HFFc6 (cell line): ENCODE measurements at regions not wholly inside any gene's neighbourhood (a gene's known extent, or its start where the extent isn't known, plus 50 kb on each side); places are given as distances from the start of the nearest gene placed in this dataset.

Source experiments
- DNase-seq: peaks from one replicate; pipeline ENCODE4 v3.0.0-alpha.2; 2018
- H3K27ac Mint-ChIP-seq: 2 replicates; pipeline ENCODE4 v1.8.0; 2020; ENCODE audit warnings: mild to moderate bottlenecking, mixed read lengths
- H3K27me3 Mint-ChIP-seq: 2 replicates; pipeline ENCODE4 v1.8.0; 2021; ENCODE audit warnings: mild to moderate bottlenecking, moderate library complexity, mixed read lengths; ENCODE audit not compliant: insufficient read depth
- H3K36me3 Mint-ChIP-seq: 2 replicates; pipeline ENCODE4 v1.8.0; 2021; ENCODE audit warnings: low read depth, mixed read lengths
- H3K4me1 Mint-ChIP-seq: 2 replicates; pipeline ENCODE4 v1.8.0; 2020; ENCODE audit warnings: low read depth, mixed read lengths
- H3K4me3 Mint-ChIP-seq: 2 replicates; pipeline ENCODE4 v1.8.0; 2020; ENCODE audit warnings: mild to moderate bottlenecking, moderate library complexity, mixed read lengths
- H3K9me3 Mint-ChIP-seq: 2 replicates; pipeline ENCODE4 v1.8.0; 2020; ENCODE audit warnings: mild to moderate bottlenecking, mixed read lengths
- TF ChIP-seq, protein P1 (sequence below): fragments of 200-600 bp; sonication (generic); IDR thresholded peaks from 2 replicates; pipeline ENCODE4 v1.5.0; 2021; ENCODE audit warnings: antibody characterized with exemption, mild to moderate bottlenecking

DNA sequence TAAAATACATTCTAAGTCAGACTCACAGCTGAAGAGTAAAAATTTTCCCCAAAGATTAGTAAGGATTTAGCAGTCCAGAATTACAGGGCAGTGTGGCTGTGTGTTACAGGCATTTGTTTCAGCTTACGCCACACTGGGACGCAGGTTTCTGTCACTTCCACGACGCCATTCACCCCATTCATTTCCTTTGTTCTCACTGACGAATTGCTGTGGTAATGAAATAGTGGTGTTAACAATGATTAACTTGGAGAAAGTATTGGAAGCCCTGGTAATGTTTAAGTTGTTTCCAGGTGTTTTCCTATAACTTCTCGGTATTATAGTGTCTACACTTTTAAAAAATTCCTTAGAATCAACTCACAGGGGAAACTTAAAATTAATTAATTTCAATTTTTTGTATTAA is 370.9 kb downstream of the SH2D4B start:
- H3K4me3 Mint-ChIP-seq: no peak overlapping the region
- no peak for DNase-seq
- no peaks in the 10 kb centered on the region for H3K4me1 Mint-ChIP-seq
- H3K27ac Mint-ChIP-seq: no peak overlapping the region
- peaks cover 40% of the 10 kb centered on the region for H3K9me3 Mint-ChIP-seq
- TF ChIP-seq, protein P1, sequence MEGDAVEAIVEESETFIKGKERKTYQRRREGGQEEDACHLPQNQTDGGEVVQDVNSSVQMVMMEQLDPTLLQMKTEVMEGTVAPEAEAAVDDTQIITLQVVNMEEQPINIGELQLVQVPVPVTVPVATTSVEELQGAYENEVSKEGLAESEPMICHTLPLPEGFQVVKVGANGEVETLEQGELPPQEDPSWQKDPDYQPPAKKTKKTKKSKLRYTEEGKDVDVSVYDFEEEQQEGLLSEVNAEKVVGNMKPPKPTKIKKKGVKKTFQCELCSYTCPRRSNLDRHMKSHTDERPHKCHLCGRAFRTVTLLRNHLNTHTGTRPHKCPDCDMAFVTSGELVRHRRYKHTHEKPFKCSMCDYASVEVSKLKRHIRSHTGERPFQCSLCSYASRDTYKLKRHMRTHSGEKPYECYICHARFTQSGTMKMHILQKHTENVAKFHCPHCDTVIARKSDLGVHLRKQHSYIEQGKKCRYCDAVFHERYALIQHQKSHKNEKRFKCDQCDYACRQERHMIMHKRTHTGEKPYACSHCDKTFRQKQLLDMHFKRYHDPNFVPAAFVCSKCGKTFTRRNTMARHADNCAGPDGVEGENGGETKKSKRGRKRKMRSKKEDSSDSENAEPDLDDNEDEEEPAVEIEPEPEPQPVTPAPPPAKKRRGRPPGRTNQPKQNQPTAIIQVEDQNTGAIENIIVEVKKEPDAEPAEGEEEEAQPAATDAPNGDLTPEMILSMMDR: no peak
- H3K36me3 Mint-ChIP-seq: no peaks in the 10 kb centered on the region
- H3K27me3 Mint-ChIP-seq: no peaks in the 10 kb centered on the region

GRCh38 chr10:80909254-80909653 is 371.6 kb downstream of the SH2D4B start:
- H3K4me3 Mint-ChIP-seq: no peak overlapping the region
- no peaks in the 10 kb centered on the region for H3K27me3 Mint-ChIP-seq
- H3K4me1 Mint-ChIP-seq: no peaks in the 10 kb centered on the region
- H3K27ac Mint-ChIP-seq: no peak overlapping the region
- no peaks in the 10 kb centered on the region for H3K36me3 Mint-ChIP-seq
- TF ChIP-seq, protein P1: no peak
- DNase-seq: no peak
- H3K9me3 Mint-ChIP-seq: peaks cover 42% of the 10 kb centered on the region

- no peak for DNase-seq
- Mint-ChIP-seq H3K36me3 (no peaks in the 10 kb centered on the region), H3K27ac (no peak overlapping the region), H3K27me3 (peaks cover 2% of the 10 kb centered on the region; the same call in 1 of the 2 replicates), H3K4me1 (no peaks in the 10 kb centered on the region), H3K9me3 (peaks cover 29% of the 10 kb centered on the region), H3K4me3 (no peak overlapping the region)
- TF ChIP-seq, protein P1: no peak
Observed at GRCh38 chr10:80917636-80918035, 379.9 kb downstream of the SH2D4B start.

- TF ChIP-seq, protein P1: no peak
- no peaks in the 10 kb centered on the region for H3K36me3 Mint-ChIP-seq
- no peak overlapping the region for H3K4me3 Mint-ChIP-seq
- peaks cover 14% of the 10 kb centered on the region for H3K9me3 Mint-ChIP-seq
- peaks cover 2% of the 10 kb centered on the region; the same call in 1 of the 2 replicates for H3K27me3 Mint-ChIP-seq
- no peak for DNase-seq
- H3K4me1 Mint-ChIP-seq: no peaks in the 10 kb centered on the region
- H3K27ac Mint-ChIP-seq: no peak overlapping the region
Observed at GRCh38 chr10:80921032-80921431, 383.3 kb downstream of the SH2D4B start.

- H3K4me3 Mint-ChIP-seq: no peak overlapping the region
- H3K36me3 Mint-ChIP-seq: no peaks in the 10 kb centered on the region
- peaks cover 15% of the 10 kb centered on the region for H3K9me3 Mint-ChIP-seq
- peaks cover 2% of the 10 kb centered on the region; the same call in 1 of the 2 replicates for H3K27me3 Mint-ChIP-seq
- TF ChIP-seq, protein P1: peak; percentile 82
- no peak overlapping the region for H3K27ac Mint-ChIP-seq
- no peaks in the 10 kb centered on the region for H3K4me1 Mint-ChIP-seq
- DNase-seq: peak; percentile 13
Observed at GRCh38 chr10:80924063-80924952, 386.6 kb downstream of the SH2D4B start.
